HEK293T (cell line): ENCODE measurements at regions not wholly inside any gene's neighbourhood (a gene's known extent, or its start where the extent isn't known, plus 50 kb on each side); places are given as distances from the start of the nearest gene placed in this dataset.

Source experiments
- CTCF ChIA-PET: fragments of 350-600 bp; formaldehyde crosslinking; extraction: SDS; loops from one replicate; lab custom pipeline; 2021; ENCODE audit warnings: antibody characterized with exemption, inconsistent platforms; lab: Yijun Ruan, JAX
- POLR2A ChIA-PET: fragments of 350-600 bp; formaldehyde crosslinking; extraction: SDS; loops from one replicate; lab custom pipeline; 2020; ENCODE audit warnings: antibody characterized with exemption, inconsistent platforms; lab: Yijun Ruan, JAX
- DNase-seq: peaks from one replicate; pipeline ENCODE4 v3.0.0; 2012; ENCODE audit warnings: mixed read lengths; ENCODE audit errors: extremely low spot score
- ARNT ChIP-seq: fragments of 450-650 bp; IDR thresholded peaks from 2 replicates; pipeline ENCODE4 v1.6.1; 2017; ENCODE audit warnings: mild to moderate bottlenecking
- BHLHE40 ChIP-seq: fragments of 450-650 bp; IDR thresholded peaks from 2 replicates; pipeline ENCODE4 v1.6.1; 2016; ENCODE audit warnings: mild to moderate bottlenecking, moderate library complexity, borderline replicate concordance
- CTBP1 ChIP-seq: fragments of 450-650 bp; IDR thresholded peaks from 2 replicates; pipeline ENCODE4 v1.6.1; 2016; ENCODE audit warnings: borderline replicate concordance
- ELF4 ChIP-seq: fragments of 450-650 bp; IDR thresholded peaks from 2 replicates; pipeline ENCODE4 v1.6.1; 2017; ENCODE audit warnings: antibody characterized with exemption
- FOXA1 ChIP-seq: fragments of 450-650 bp; IDR thresholded peaks from 2 replicates; pipeline ENCODE4 v1.6.1; 2016; ENCODE audit warnings: mild to moderate bottlenecking
- FOXK2 ChIP-seq: fragments of 450-650 bp; IDR thresholded peaks from 2 replicates; pipeline ENCODE4 v1.6.1; 2016; ENCODE audit warnings: mild to moderate bottlenecking
- FOXM1 ChIP-seq: fragments of 450-650 bp; IDR thresholded peaks from 2 replicates; pipeline ENCODE4 v1.6.1; 2017; ENCODE audit warnings: mild to moderate bottlenecking, borderline replicate concordance
- HDGF ChIP-seq: fragments of 450-650 bp; IDR thresholded peaks from 2 replicates; pipeline ENCODE4 v1.6.1; 2017; ENCODE audit warnings: antibody characterized with exemption, borderline replicate concordance
- L3MBTL2 ChIP-seq: fragments of 450-650 bp; conservative IDR thresholded peaks from 2 replicates; pipeline ENCODE4 v1.6.1; 2016; ENCODE audit warnings: mild to moderate bottlenecking
- LEF1 ChIP-seq: fragments of 450-650 bp; IDR thresholded peaks from 2 replicates; pipeline ENCODE4 v1.6.1; 2017; ENCODE audit warnings: mild to moderate bottlenecking, borderline replicate concordance
- NFRKB ChIP-seq: fragments of 450-650 bp; IDR thresholded peaks from 2 replicates; pipeline ENCODE4 v1.6.1; 2016; ENCODE audit warnings: mild to moderate bottlenecking, moderate library complexity
- PKNOX1 ChIP-seq: fragments of 450-650 bp; IDR thresholded peaks from 2 replicates; pipeline ENCODE4 v1.6.1; 2016
- SP1 ChIP-seq: fragments of 450-650 bp; IDR thresholded peaks from 2 replicates; pipeline ENCODE4 v1.6.1; 2017
- SUZ12 ChIP-seq: fragments of 450-650 bp; IDR thresholded peaks from 2 replicates; pipeline ENCODE4 v1.6.1; 2016; ENCODE audit warnings: mild to moderate bottlenecking
- TARDBP ChIP-seq: fragments of 450-650 bp; IDR thresholded peaks from 2 replicates; pipeline ENCODE4 v1.6.1; 2016
- ZNF384 ChIP-seq: fragments of 450-650 bp; IDR thresholded peaks from 2 replicates; pipeline ENCODE4 v1.6.1; 2016

GRCh38 chr17:55846745-55847144 is 95.9 kb downstream of the PCTP start:
- DNase-seq = no peak
- ChIA-PET CTCF (no interaction called here), POLR2A (no interaction called here)
- no peak for TF ChIP-seq ZNF384
- TF ChIP-seq FOXA1 = no peak
- TF ChIP-seq FOXM1 = no peak

GRCh38 chr17:55852734-55853133 is 101.9 kb downstream of the PCTP start:
- TF ChIP-seq FOXK2 = no peak
- TF ChIP-seq NFRKB = no peak
- TF ChIP-seq LEF1 = no peak
- TF ChIP-seq SUZ12 = no peak
- no peak for TF ChIP-seq FOXM1
- TF ChIP-seq FOXA1 = no peak
- no peak for TF ChIP-seq HDGF
- TF ChIP-seq ZNF384 = no peak
- no peak for TF ChIP-seq ARNT
- no peak for TF ChIP-seq CTBP1
- no peak for TF ChIP-seq L3MBTL2
- no peak for DNase-seq
- POLR2A ChIA-PET = no interaction called here
- CTCF ChIA-PET = no interaction called here

GRCh38 chr17:55859301-55859795 is 108.5 kb downstream of the PCTP start:
- no peak for TF ChIP-seq SP1
- no peak for DNase-seq
- ChIA-PET CTCF (interaction anchor here (1.0 kb wide), 1 partner anchor 434 kb away, joined by 3 read pairs; no protein-coding TSS in a partner anchor), POLR2A (no interaction called here)

GRCh38 chr17:55865072-55865762 is 114.4 kb downstream of the PCTP start:
- CTCF ChIA-PET = interaction anchor here (0.6 to 0.9 kb wide), 2 partner anchors 7 to 40 kb away, joined by 3 read pairs; no protein-coding TSS in a partner anchor
- DNase-seq = no peak
- POLR2A ChIA-PET = interaction anchor here (0.9 kb wide), 1 partner anchor 9 kb away, joined by 3 read pairs; no protein-coding TSS in a partner anchor
- TF ChIP-seq ELF4 = no peak
- no peak for TF ChIP-seq TARDBP
- no peak for TF ChIP-seq CTBP1
- TF ChIP-seq ZNF384 = no peak
- no peak for TF ChIP-seq FOXM1
- no peak for TF ChIP-seq SUZ12
- TF ChIP-seq FOXK2 = no peak
- TF ChIP-seq HDGF = no peak
- TF ChIP-seq LEF1 = no peak
- no peak for TF ChIP-seq FOXA1
- no peak for TF ChIP-seq L3MBTL2

GRCh38 chr17:55870044-55870443 is 119.2 kb downstream of the PCTP start:
- POLR2A ChIA-PET = no interaction called here
- TF ChIP-seq ARNT (no peak), SP1 (no peak), SUZ12 (no peak), FOXK2 (no peak), FOXA1 (no peak), ELF4 (no peak), HDGF (no peak), TARDBP (no peak), FOXM1 (no peak)
- no peak for DNase-seq
- CTCF ChIA-PET = no interaction called here

GRCh38 chr17:55872374-55872773 is 121.5 kb downstream of the PCTP start:
- ChIA-PET CTCF (interaction anchor here (0.7 kb wide), 1 partner anchor 8 kb away, joined by 3 read pairs; no protein-coding TSS in a partner anchor), POLR2A (no interaction called here)
- no peak for TF ChIP-seq ZNF384
- no peak for TF ChIP-seq PKNOX1
- TF ChIP-seq BHLHE40 = no peak
- no peak for TF ChIP-seq SUZ12
- no peak for TF ChIP-seq ELF4
- TF ChIP-seq ARNT = no peak
- no peak for TF ChIP-seq FOXK2
- TF ChIP-seq SP1 = no peak
- no peak for TF ChIP-seq TARDBP
- no peak for TF ChIP-seq HDGF
- TF ChIP-seq L3MBTL2 = no peak
- TF ChIP-seq CTBP1 = no peak
- TF ChIP-seq FOXA1 = no peak
- TF ChIP-seq NFRKB = no peak
- no peak for TF ChIP-seq LEF1
- TF ChIP-seq FOXM1 = no peak
- no peak for DNase-seq

- ChIA-PET CTCF (interaction anchor here (0.7 kb wide), 1 partner anchor 9 kb away, joined by 3 read pairs; no protein-coding TSS in a partner anchor), POLR2A (no interaction called here)
- no peak for TF ChIP-seq FOXK2
- no peak for TF ChIP-seq ZNF384
- no peak for TF ChIP-seq PKNOX1
- no peak for TF ChIP-seq FOXA1
- TF ChIP-seq TARDBP = no peak
- no peak for TF ChIP-seq ARNT
- TF ChIP-seq NFRKB = no peak
- no peak for TF ChIP-seq SP1
- TF ChIP-seq L3MBTL2 = no peak
- no peak for TF ChIP-seq HDGF
- no peak for TF ChIP-seq LEF1
- no peak for TF ChIP-seq ELF4
- TF ChIP-seq BHLHE40 = no peak
- TF ChIP-seq FOXM1 = no peak
- no peak for TF ChIP-seq SUZ12
- no peak for TF ChIP-seq CTBP1
- DNase-seq = no peak
Observed at GRCh38 chr17:55873017-55873758, 122.3 kb downstream of the PCTP start.
